Mesenchymal stem cell (in vitro differentiated cells and primary cell): ENCODE measurements at regions not wholly inside any gene's neighbourhood (a gene's known extent, or its start where the extent isn't known, plus 50 kb on each side); places are given as distances from the start of the nearest gene placed in this dataset.

Experiments
- DNase-seq: peaks from one replicate; pipeline ENCODE4 v3.0.0-alpha.2; 2013
- H2AFZ ChIP-seq: one replicate; pipeline ENCODE4 v1.6.1; 2013; ENCODE audit warnings: low read depth, mild to moderate bottlenecking, control low read depth, inconsistent platforms, low read length, moderate library complexity
- H2AK5ac ChIP-seq: 2 replicates; pipeline ENCODE4 v1.6.1; 2013; ENCODE audit warnings: low read length, moderate library complexity, mild to moderate bottlenecking, inconsistent platforms; ENCODE audit not compliant: severe bottlenecking
- H2BK120ac ChIP-seq: one replicate; pipeline ENCODE4 v1.6.1; 2013; ENCODE audit warnings: low read depth, mild to moderate bottlenecking, inconsistent platforms, low read length, moderate library complexity
- H2BK12ac ChIP-seq, 2 experiments: one replicate each; pipeline ENCODE4 v1.6.1; 2013; ENCODE audit warnings: inconsistent platforms in 2 of 2, low read length in 2 of 2, mild to moderate bottlenecking in 2 of 2, moderate library complexity in 2 of 2, control low read depth in 1 of 2
- H2BK15ac ChIP-seq: one replicate; pipeline ENCODE4 v1.6.1; 2013; ENCODE audit warnings: mild to moderate bottlenecking, low read depth, inconsistent platforms; ENCODE audit not compliant: poor library complexity, severe bottlenecking
- H2BK5ac ChIP-seq: 2 replicates; pipeline ENCODE4 v1.6.1; 2013; ENCODE audit warnings: low read depth, mild to moderate bottlenecking, low read length, control low read depth, inconsistent platforms; ENCODE audit not compliant: poor library complexity, severe bottlenecking
- H3K14ac ChIP-seq, 2 experiments: one replicate each; pipeline ENCODE4 v1.6.1; 2013; ENCODE audit warnings: inconsistent platforms in 2 of 2, low read length in 2 of 2, control low read depth in 1 of 2, mild to moderate bottlenecking in 1 of 2, moderate library complexity in 1 of 2
- H3K18ac ChIP-seq, 2 experiments: one replicate each; pipeline ENCODE4 v1.6.1; 2013; ENCODE audit warnings: inconsistent platforms in 2 of 2, low read length in 2 of 2, control low read depth in 1 of 2, low read depth in 1 of 2, mild to moderate bottlenecking in 1 of 2
- H3K23ac ChIP-seq, 2 experiments: one replicate each; pipeline ENCODE4 v1.6.1; 2013; ENCODE audit warnings: inconsistent platforms in 2 of 2, low read length in 2 of 2, mild to moderate bottlenecking in 2 of 2, moderate library complexity in 2 of 2, control low read depth in 1 of 2
- H3K27ac ChIP-seq: 2 replicates; pipeline ENCODE4 v1.5.1; 2013; ENCODE audit warnings: mild to moderate bottlenecking, moderate library complexity, low read length, control low read depth, inconsistent platforms; ENCODE audit not compliant: poor library complexity, severe bottlenecking
- H3K27me3 ChIP-seq, 2 experiments: 2 replicates each; pipeline versions ENCODE4 v1.6.1 to v1.7.0; 2013; ENCODE audit warnings: low read length in 2 of 2, mild to moderate bottlenecking in 2 of 2, moderate library complexity in 2 of 2, control low read depth in 1 of 2, inconsistent platforms in 1 of 2; ENCODE audit not compliant: control insufficient read depth in 1 of 2, insufficient read depth in 1 of 2
- H3K36me3 ChIP-seq, 2 experiments: 2 replicates each; pipeline versions ENCODE4 v1.6.1 to v1.7.0; 2013; ENCODE audit warnings: low read length in 2 of 2, control low read depth in 1 of 2, inconsistent platforms in 1 of 2, low read depth in 1 of 2, mild to moderate bottlenecking in 1 of 2; ENCODE audit not compliant: insufficient read depth in 2 of 2, control insufficient read depth in 1 of 2
- H3K4ac ChIP-seq, 2 experiments: one replicate each; pipeline ENCODE4 v1.6.1; 2013; ENCODE audit warnings: inconsistent platforms in 2 of 2, low read length in 2 of 2, mild to moderate bottlenecking in 2 of 2, moderate library complexity in 2 of 2, control low read depth in 1 of 2, low read depth in 1 of 2
- H3K4me1 ChIP-seq: 2 replicates; pipeline ENCODE4 v1.6.1; 2013; ENCODE audit warnings: low read depth, low read length, control low read depth; ENCODE audit not compliant: control insufficient read depth, insufficient read depth
- H3K4me2 ChIP-seq: 2 replicates; pipeline ENCODE4 v1.6.1; 2013; ENCODE audit warnings: low read length, mild to moderate bottlenecking, inconsistent platforms; ENCODE audit not compliant: poor library complexity, severe bottlenecking
- H3K4me3 ChIP-seq, 2 experiments: 2 replicates each; pipeline versions ENCODE4 v1.5.1 to v1.7.0; 2013; ENCODE audit warnings: low read length in 2 of 2, mild to moderate bottlenecking in 2 of 2, control low read depth in 1 of 2, low read depth in 1 of 2; ENCODE audit not compliant: insufficient read depth in 1 of 2
- H3K79me1 ChIP-seq: replicated peaks from 2 replicates; pipeline ENCODE4 v1.6.1; 2013; ENCODE audit warnings: mild to moderate bottlenecking, control low read depth, low read length, inconsistent platforms; ENCODE audit not compliant: poor library complexity, severe bottlenecking
- H3K9ac ChIP-seq: 2 replicates; pipeline ENCODE4 v1.7.0; 2013; ENCODE audit warnings: mild to moderate bottlenecking, low read length, moderate library complexity
- H3K9me3 ChIP-seq: 2 replicates; pipeline ENCODE4 v1.7.0; 2013; ENCODE audit warnings: mild to moderate bottlenecking, low read length; ENCODE audit not compliant: control insufficient read depth
- H4K8ac ChIP-seq: one replicate; pipeline ENCODE4 v1.6.1; 2013; ENCODE audit warnings: inconsistent platforms, mild to moderate bottlenecking, low read length, moderate library complexity
- H4K91ac ChIP-seq: one replicate; pipeline ENCODE4 v1.6.1; 2013; ENCODE audit warnings: mild to moderate bottlenecking, low read length, inconsistent platforms
- WGBS: methylation state at CpG from one replicate; pipeline ENCODE4 v1.1.7; 2013; ENCODE audit warnings: mixed read lengths; 5-methylcytosine and 5-hydroxymethylcytosine counted together

- Histone ChIP-seq H3K4ac (no peak overlapping the region), H3K14ac (no peak overlapping the region), H3K9ac (no peak overlapping the region), H4K91ac (no peak overlapping the region), H3K23ac (no peak overlapping the region), H3K36me3 (no peaks in the 10 kb centered on the region), H3K9me3 (no peaks in the 10 kb centered on the region), H3K18ac (no peak overlapping the region), H3K79me1 (no peaks in the 10 kb centered on the region), H3K4me2 (no peak overlapping the region), H3K4me1 (no peaks in the 10 kb centered on the region), H2BK120ac (no peak overlapping the region), H2AK5ac (no peak overlapping the region), H2AFZ (no peak overlapping the region), H3K27ac (no peak overlapping the region), H2BK12ac (no peak overlapping the region), H3K27me3 (no peaks in the 10 kb centered on the region), H2BK5ac (no peak overlapping the region), H2BK15ac (no peak overlapping the region), H3K4me3 (no peak overlapping the region), H4K8ac (no peak overlapping the region)
- DNase-seq = no peak
- WGBS = 72% methylated on average over 22 of the region's 22 CpGs
Measured at GRCh38 chr14:104353921-104354701, 215.7 kb downstream of the KIF26A start.

DNA sequence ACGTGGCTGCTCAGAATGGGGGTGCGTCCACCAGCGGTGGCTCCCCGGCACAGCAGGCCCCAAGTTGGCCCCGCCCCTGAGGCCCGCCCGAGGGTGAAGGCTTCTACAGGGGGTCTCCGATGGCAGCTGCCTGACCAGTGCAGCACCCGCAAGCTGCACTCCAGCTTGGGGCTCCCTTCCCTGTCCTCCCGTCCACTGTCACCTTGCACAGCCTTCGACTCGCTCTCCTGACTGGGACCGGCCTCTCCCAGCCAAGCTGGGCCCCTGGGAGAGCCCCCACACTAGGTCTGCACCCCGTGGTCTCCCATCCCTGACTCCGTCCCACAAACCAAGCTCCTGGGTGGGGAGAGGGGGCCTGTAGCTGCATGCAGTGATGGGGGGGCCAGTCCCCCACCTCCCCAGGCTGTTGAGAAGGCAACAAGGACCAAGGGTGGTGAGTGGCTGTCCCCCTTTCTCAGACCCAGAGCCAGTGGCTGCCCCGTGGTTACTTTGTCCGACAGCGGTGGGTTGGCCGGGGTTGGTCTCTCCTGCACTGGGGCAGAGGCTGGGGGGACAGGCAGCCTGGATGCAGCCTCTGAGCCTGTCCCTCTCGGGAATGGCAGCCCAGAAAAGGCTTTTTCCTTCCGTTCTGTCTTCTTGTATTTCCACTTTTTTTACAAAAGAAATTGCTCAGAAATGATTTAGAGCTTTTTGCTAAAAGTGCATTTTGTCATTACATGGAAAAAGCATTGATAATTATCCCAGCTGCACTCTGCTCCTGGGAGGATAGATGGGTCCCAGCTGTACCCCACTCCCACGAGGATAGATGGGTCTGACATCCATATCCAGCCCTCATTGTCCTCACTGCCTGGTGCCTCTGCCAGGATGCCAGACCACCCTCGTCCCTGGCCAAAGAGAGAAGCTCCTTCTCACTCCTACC, 217.0 kb downstream of the KIF26A start:
- no peaks in the 10 kb centered on the region for H3K36me3 ChIP-seq
- no peak for DNase-seq
- no peak overlapping the region for H4K8ac ChIP-seq
- no peak overlapping the region for H3K18ac ChIP-seq
- no peak overlapping the region for H2AFZ ChIP-seq
- H2BK15ac ChIP-seq = no peak overlapping the region
- H3K23ac ChIP-seq = no peak overlapping the region
- H3K14ac ChIP-seq = no peak overlapping the region
- no peak overlapping the region for H3K4me3 ChIP-seq
- H3K9me3 ChIP-seq = no peaks in the 10 kb centered on the region
- 84% methylated on average over 18 of the region's 23 CpGs for WGBS
- H3K27me3 ChIP-seq = no peaks in the 10 kb centered on the region
- H3K9ac ChIP-seq = no peak overlapping the region
- H3K4me2 ChIP-seq = no peak overlapping the region
- no peaks in the 10 kb centered on the region for H3K4me1 ChIP-seq
- no peak overlapping the region for H3K4ac ChIP-seq
- no peak overlapping the region for H2BK12ac ChIP-seq
- H3K27ac ChIP-seq = no peak overlapping the region
- H4K91ac ChIP-seq = no peak overlapping the region
- H2BK120ac ChIP-seq = no peak overlapping the region
- H2BK5ac ChIP-seq = no peak overlapping the region
- no peaks in the 10 kb centered on the region for H3K79me1 ChIP-seq
- H2AK5ac ChIP-seq = no peak overlapping the region

GRCh38 chr14:104356020-104356737, 217.8 kb downstream of the KIF26A start:
- Histone ChIP-seq H3K18ac (no peak overlapping the region), H2BK12ac (no peak overlapping the region), H3K36me3 (no peaks in the 10 kb centered on the region), H3K79me1 (no peaks in the 10 kb centered on the region), H3K4ac (no peak overlapping the region), H3K4me2 (no peak overlapping the region), H2BK5ac (no peak overlapping the region), H2BK120ac (no peak overlapping the region), H2AK5ac (no peak overlapping the region), H3K14ac (no peak overlapping the region), H3K9ac (no peak overlapping the region), H2AFZ (no peak overlapping the region), H3K27ac (no peak overlapping the region), H2BK15ac (no peak overlapping the region), H4K8ac (no peak overlapping the region), H3K4me1 (no peaks in the 10 kb centered on the region), H4K91ac (no peak overlapping the region), H3K9me3 (no peaks in the 10 kb centered on the region), H3K23ac (no peak overlapping the region), H3K4me3 (no peak overlapping the region), H3K27me3 (no peaks in the 10 kb centered on the region)
- WGBS = 71% methylated on average over 15 of the region's 16 CpGs
- no peak for DNase-seq
